NCI-H1417 (cell line): ENCODE measurements at regions not wholly inside any gene's neighbourhood (a gene's known extent, or its start where the extent isn't known, plus 50 kb on each side); places are given as distances from the start of the nearest gene placed in this dataset.
"Not testable (repeated sequence)": the region's sequence is repeated elsewhere in the genome, so short reads cannot be mapped to it uniquely, and the experiment has no call there.

Experiments used
- DNase-seq, 3 experiments: peaks; one replicate each; lab custom pipeline; 2025; lab: John Stamatoyannopoulos, UW

- DNase-seq: no peak
Measured at GRCh38 chr5:74461251-74461650, 179.3 kb downstream of the ENC1 start.

DNA sequence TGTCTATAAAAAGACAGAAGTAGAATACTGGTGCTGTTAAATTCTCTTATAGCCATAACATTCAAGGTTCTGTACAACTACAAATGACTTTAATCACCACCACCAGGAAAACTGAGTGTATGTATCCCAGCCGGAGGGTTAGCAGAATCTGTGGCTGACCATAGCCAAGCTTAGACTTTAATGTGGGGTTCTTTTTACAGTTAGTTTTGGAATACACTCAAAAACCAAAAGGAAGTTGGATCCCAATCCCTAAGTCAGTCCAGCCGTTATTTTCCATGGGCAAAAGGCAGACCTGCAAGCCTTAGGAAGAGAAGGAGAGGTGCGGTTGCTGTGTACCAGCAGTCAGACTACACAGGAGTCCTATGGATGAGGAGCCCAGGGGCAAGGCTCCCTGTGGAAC lies 179.8 kb downstream of the ENC1 start:
- DNase-seq: no peak

DNA sequence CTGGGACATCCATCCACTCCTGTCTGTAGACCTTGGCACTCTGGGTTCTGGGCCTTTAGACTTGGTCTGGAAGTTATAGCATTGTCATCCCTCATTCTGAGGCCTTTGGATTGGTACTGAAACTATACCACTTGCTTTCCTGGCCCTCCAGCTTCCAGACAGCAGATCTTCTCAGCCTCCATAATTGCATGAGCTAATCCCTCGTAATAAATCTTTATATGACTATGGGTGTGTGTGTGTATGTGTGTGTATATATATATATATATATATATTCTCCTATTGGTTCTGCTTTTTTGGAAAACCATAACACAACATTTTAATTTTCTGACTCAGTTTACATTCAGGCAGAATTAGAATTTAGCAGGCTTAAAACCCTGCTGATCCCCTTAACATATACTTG lies 180.5 kb downstream of the ENC1 start:
- DNase-seq: no peak

DNA sequence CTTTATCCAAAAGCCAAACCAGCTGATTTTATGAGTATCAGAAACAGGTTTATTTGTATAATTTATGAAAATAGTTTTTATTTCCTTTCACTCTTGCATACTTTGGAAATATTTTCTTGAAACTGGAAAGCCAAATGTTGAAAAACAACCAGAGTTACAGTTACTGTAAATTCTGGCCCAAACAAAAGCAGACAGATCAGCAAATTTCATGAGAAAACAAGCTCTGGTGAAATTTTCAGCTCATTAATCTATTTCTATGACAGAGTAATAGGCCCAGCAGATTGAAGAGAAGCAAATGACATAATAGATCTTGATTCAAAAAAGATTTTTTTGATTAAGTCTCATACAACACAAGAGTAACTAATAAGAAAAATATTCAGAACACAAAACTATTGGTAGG lies 182.7 kb downstream of the ENC1 start:
- no peak for DNase-seq

DNA sequence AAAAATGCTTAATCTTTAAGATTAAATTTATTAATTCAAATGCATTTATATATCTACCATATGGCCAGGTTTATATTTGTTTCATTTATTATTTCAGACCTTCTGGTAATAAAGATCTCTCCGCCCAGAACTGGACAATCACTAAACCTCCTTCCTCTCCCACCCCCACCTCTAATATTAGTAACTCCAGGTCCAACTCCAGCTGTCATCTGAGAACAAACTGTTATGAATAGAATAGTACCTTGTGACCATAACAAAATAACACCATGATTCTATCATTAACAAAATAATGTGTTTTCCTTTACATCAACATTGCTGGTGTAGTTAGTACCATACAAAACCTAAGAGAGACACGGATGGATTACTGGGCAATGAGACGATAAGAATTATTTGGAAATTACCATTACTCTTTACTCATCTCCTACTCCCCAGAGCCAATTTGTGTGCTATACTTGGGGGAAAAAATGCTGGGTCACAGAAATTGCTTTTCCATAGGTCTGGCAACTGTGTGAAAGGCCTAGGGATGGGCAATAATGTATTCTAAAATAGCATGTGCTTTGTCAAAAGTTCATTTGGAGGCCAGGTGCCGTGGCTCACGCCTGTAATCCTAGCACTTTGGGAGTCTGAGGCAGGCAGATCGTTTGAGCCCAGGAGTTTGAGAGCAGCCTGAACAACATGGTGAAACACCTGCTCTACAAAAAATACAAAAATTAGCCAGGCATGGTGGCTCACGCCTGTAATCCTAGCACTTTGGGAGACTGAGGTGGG lies 186.1 kb downstream of the ENC1 start:
- no peak for DNase-seq

DNA sequence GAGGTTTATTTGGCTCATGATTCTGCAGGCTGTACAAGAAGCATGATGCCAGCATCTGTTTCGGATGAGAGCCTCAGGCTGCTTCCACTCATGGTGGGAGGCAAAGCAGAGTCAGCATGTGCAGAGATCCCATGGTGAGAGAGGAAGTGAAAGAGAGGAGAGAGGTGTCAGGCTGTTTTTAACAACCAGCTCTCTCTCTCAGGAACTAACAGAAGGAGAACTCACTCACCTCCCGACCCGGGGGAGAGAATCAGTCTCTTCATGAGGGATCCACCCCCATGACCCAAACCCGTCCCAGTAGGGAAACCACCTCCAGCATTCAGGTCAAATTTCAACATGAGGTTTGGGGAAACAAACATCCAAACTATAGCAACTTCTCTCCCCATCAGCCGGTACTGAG lies 187.7 kb downstream of the ENC1 start:
- no peak for DNase-seq

DNA sequence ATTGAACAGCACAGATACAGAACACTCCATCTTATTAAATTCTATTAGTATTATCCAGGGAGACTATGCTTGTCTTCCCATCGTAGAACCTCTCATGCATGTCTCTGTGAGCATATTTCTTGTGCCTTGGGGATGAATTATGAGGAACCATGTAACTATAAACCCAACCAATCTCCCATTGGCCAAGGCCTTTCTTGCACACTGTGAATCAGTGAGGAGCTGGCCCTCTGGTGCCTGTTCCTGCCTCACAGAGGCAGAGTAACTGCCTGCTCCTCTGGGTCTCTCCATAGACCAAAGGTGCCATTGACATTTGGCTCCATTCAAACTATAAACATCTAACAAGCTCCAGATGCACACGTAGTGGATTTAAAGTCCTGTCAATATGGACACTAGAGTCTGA lies 190.4 kb downstream of the ENC1 start:
- no peak for DNase-seq

DNA sequence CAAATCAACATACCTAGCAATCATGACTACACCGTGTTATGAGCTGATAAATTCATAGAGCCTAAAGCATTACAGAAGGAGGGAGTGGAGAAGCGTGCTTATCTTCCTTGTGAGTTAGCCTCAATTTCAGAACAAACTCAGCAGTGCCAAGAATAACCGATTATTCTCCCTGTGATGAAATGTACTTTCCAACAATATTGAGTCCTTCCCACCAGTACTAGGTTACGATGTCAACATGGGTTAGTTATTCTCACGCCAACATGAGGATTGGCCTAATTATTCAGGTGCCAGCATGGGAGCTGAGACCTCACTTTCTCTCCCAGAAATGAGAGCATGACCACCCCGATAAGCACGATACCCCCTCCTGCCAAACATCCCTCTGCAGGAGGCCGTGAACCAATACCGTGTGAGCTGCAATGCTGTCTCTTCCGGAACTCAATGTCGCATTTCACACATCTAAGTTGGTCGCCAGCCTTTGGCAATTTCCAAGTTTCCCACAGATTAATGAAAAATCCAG lies 193.7 kb downstream of the ENC1 start:
- no peak for DNase-seq

DNA sequence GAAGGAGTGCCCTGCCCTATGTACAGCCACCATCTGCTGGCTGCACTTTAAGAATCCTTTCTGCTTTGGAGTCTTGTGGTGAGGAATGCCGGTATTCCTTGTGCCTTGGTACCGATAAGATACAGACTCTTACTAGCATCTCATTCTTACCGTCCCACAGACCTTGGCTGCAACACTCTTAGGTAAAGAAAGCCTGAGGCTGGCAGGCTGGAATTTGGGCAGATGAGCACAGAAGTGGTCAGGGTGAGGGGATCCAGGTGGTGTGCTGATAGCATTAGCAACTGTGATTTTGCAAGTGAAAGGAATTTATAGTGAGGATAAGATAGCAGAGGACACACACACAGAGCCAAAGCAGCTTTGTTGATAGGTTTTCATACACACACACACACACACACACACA lies 198.1 kb downstream of the ENC1 start:
- DNase-seq: no peak

DNA sequence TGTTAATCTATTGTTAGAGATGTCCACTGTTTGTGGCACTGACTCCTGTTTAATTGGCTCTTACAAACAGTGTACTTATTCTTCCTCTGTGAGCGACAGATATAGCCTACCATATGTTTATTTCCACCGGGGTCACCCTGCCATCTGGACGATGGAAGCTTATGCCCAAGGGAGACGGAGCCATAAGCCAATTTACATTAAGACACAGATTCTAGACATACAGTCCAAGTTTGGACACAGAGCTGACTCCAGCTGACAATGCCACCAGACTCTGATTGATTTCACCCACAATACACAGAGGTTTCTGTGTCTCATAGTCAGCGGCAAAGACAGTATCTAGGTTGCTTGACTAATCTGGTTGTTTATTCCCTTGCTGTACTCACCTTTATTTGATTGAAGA lies 198.9 kb downstream of the ENC1 start:
- DNase-seq: no peak

- no peak for DNase-seq
Measured at GRCh38 chr5:74440341-74440740, 200.2 kb downstream of the ENC1 start.

GRCh38 chr5:74437870-74438269 lies 202.7 kb downstream of the ENC1 start:
- DNase-seq: not testable (repeated sequence)

GRCh38 chr5:74433896-74434829 lies 206.4 kb downstream of the ENC1 start:
- no peak for DNase-seq

DNA sequence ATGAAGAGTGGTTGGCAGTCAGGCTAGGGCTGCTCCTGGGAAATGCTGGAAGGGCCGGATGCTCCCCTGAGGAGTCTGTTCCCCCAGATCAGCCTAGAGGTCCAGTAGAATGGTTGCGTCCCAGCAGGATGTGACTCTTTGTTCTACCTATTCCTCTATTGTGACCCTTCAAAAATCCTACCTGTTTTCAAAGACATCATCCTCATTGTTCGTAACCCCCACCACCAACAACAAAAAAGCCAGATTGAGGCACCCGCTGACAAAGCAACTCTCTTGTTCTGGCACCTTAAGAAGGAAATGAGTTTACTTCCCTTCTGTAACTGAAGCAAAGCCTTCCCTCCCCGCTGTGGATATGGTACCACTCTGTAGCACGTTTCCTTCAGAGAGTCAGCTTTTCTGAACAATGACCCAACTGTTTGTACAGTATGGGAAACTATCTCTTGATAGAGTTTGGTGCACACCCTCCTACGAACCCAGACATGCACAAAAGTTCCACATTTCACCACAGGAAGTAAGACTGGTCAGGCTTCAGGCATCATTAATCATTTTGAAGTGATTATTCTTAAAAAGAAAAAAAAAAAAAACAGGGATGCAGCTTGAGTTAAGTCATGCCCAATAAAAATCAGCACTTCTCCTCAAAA lies 207.2 kb downstream of the ENC1 start:
- DNase-seq: no peak

DNA sequence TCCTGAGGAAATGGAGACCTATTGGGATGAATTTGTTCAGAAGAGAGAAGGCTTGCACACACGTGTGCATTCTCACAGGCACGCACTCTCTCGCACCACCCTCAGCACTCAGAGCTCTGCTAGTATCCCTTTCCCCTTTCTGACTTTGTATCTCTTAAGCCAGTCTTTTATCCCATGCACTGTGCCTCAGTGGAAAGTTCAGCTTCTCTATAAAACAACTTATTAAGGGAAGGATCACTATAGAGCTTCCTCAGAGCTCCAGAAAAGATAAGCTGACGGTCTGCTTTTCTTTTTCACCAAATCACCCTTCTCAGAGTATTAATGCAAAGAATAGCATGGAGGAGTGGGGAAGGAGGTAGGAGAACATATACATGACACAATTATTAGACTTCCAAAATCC lies 207.8 kb downstream of the ENC1 start:
- no peak for DNase-seq

- DNase-seq: peak in 2 of 3 experiments; percentile 52 to 79
Measured at GRCh38 chr5:74432216-74432615, 208.3 kb downstream of the ENC1 start.

DNA sequence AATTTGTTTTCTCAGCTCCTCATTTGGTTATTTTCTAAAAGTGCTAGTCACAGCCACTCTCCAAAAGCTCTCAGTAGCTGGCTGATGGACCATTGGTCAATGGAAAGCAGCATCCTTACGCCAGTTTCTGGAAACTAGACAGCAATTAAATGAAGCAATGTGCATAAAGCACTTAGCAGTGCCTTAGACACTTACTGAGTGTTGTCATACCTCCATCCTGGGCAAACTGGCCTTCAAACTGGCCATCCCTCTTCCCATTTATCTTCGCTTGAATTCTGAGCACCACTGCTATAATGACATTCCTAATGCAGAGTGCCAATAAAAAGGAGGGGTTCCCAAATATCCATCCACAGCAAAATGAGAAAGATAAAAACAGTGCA lies 209.2 kb downstream of the ENC1 start:
- no peak for DNase-seq

DNA sequence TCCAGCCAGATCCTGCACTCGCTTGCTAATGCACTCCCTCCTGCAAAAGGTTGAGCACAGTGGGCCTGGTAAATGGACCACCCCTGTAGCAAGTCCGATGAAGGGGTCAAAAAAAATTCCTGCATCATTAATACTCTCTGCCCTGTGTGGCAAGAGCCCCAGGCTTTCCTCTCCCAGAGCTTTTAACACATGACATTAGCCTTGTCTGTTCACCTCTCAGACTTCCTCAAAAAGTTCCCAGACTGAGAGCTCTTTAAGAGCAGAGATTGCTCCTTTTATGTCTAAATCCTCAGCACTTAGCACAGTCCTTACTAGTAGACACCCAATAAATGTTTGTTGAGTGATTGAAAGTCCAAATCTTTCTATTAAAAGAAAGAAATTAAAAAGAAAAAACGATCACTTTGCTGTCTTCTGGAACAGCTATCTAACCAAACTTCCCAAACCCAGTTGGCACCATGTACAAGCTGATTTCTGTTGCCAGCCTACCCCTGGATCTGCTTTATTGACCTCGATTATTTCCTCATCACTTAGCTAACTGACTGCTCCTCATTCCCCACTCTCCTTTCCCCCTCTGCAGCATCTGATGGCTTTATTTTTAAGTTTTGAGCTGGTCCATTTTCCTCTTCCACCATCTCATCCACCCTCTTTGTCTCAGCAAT lies 209.8 kb downstream of the ENC1 start:
- no peak for DNase-seq

DNA sequence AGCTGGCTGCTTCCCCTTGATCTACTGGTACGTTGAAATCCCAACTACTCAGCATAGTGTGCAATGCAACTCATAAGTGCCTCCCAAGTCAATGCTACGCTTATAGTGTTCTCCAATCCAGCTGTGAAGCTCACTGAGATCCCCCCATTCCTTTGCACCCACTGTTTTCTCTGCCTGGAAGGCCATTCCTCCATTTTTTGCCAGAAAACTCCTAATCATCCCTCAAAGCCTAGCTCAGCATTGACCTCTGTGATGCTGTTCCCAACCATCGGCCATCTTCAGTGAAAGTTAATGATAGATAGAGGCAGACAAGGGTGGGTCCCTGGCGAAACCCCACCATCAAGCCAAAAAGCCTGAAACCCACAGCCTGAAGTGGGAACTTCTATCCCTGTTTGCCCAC lies 211.0 kb downstream of the ENC1 start:
- DNase-seq: no peak

GRCh38 chr5:74428876-74429275 lies 211.7 kb downstream of the ENC1 start:
- no peak for DNase-seq

GRCh38 chr5:74428275-74428674 lies 212.3 kb downstream of the ENC1 start:
- DNase-seq: no peak

- DNase-seq: no peak
Measured at GRCh38 chr5:74426506-74426905, 214.0 kb downstream of the ENC1 start.
